OCI-LY7 (cell line): ENCODE measurements at regions not wholly inside any gene's neighbourhood (a gene's known extent, or its start where the extent isn't known, plus 50 kb on each side); places are given as distances from the start of the nearest gene placed in this dataset.
A peak's percentile ranks its signal among the peaks of the same experiment; 100 is the strongest.

Experiments used
- BruUV-seq: library from RNA; stranded (reverse); fragments of 400-500 nt; replicated peaks from 2 replicates; lab custom pipeline; 2021; lab: Mats Ljungman, UMichigan
- CTCF ChIA-PET: fragments of 300-600 bp; sonication (Branson Sonifier 250); formaldehyde crosslinking; loops from one replicate; lab custom pipeline; 2022; ENCODE audit warnings: antibody characterized with exemption; ENCODE audit not compliant: unreplicated experiment; lab: Charles Lee
- POLR2A ChIA-PET: fragments of 300-600 bp; sonication (Branson Sonifier 250); formaldehyde crosslinking; loops from one replicate; lab custom pipeline; 2022; ENCODE audit warnings: antibody characterized with exemption; lab: Charles Lee
- DNase-seq: peaks from one replicate; pipeline ENCODE4 v3.0.0-alpha.2; 2015; ENCODE audit warnings: low spot score
- H2AFZ ChIP-seq: fragments of 200-600 bp; sonication (generic), shearing (Covaris generic); 2 replicates; pipeline ENCODE4 v1.6.1; 2014; ENCODE audit warnings: mild to moderate bottlenecking, antibody characterized with exemption, low read length, moderate library complexity
- H3K27ac ChIP-seq: fragments of 200-600 bp; sonication (generic); 2 replicates; pipeline ENCODE4 v1.5.1; 2014; ENCODE audit warnings: mixed run types, low read depth, mild to moderate bottlenecking, moderate library complexity, low read length, inconsistent platforms; ENCODE audit not compliant: poor library complexity, severe bottlenecking
- H3K36me3 ChIP-seq: fragments of 200-600 bp; sonication (generic); 2 replicates; pipeline ENCODE4 v1.6.1; 2014; ENCODE audit warnings: mild to moderate bottlenecking, antibody characterized with exemption, low read length, moderate library complexity, mixed read lengths; ENCODE audit not compliant: insufficient read depth
- H3K4me1 ChIP-seq: fragments of 200-600 bp; sonication (generic); 2 replicates; pipeline ENCODE4 v1.5.1; 2014; ENCODE audit warnings: mild to moderate bottlenecking, low read length; ENCODE audit not compliant: insufficient read depth, poor library complexity, severe bottlenecking
- H3K4me2 ChIP-seq: fragments of 200-600 bp; sonication (generic); 2 replicates; pipeline ENCODE4 v1.6.1; 2014; ENCODE audit warnings: mild to moderate bottlenecking, low read length
- H3K4me3 ChIP-seq: fragments of 200-600 bp; sonication (generic); 2 replicates; pipeline ENCODE4 v1.5.1; 2014; ENCODE audit warnings: mild to moderate bottlenecking, low read depth, low read length; ENCODE audit not compliant: poor library complexity, severe bottlenecking
- H3K79me2 ChIP-seq: fragments of 200-600 bp; sonication (generic); 2 replicates; pipeline ENCODE4 v1.6.1; 2016; ENCODE audit warnings: low read depth, mild to moderate bottlenecking, low read length, moderate library complexity, mixed read lengths; ENCODE audit not compliant: insufficient read depth
- H3K9me2 ChIP-seq: fragments of 200-600 bp; sonication (generic); 2 replicates; pipeline ENCODE4 v1.6.1; 2016; ENCODE audit warnings: mild to moderate bottlenecking, low read length, mixed read lengths; ENCODE audit not compliant: insufficient read depth
- H3K9me3 ChIP-seq: fragments of 200-600 bp; sonication (generic); 2 replicates; pipeline ENCODE4 v1.6.1; 2014; ENCODE audit warnings: mild to moderate bottlenecking, mixed run types, low read length, mixed read lengths
- H4K20me1 ChIP-seq: fragments of 200-600 bp; sonication (generic); 2 replicates; pipeline ENCODE4 v1.6.1; 2014; ENCODE audit warnings: mild to moderate bottlenecking, antibody characterized with exemption, low read length, moderate library complexity, mixed read lengths; ENCODE audit not compliant: insufficient read depth
- EZH2phosphoT487 ChIP-seq: fragments of 200-600 bp; sonication (generic); IDR thresholded peaks from 2 replicates; pipeline ENCODE4 v1.6.1; 2018; ENCODE audit warnings: low read depth, borderline replicate concordance, mild to moderate bottlenecking, mixed run types, antibody characterized with exemption, low read length, moderate library complexity, mixed read lengths
- intact Hi-C: fragments of 100-400 bp; cut with micrococcal nuclease; formaldehyde crosslinking; loops from one replicate; pipeline ENCODE4 v1.10.0; 2022; ENCODE audit not compliant: unreplicated experiment
- TF ChIP-seq, protein P1 (sequence below): fragments of 200-600 bp; sonication (generic); conservative IDR thresholded peaks from 2 replicates; pipeline ENCODE4 v1.5.1; 2014; ENCODE audit warnings: mild to moderate bottlenecking, antibody characterized with exemption, low read length, moderate library complexity, mixed read lengths

DNA sequence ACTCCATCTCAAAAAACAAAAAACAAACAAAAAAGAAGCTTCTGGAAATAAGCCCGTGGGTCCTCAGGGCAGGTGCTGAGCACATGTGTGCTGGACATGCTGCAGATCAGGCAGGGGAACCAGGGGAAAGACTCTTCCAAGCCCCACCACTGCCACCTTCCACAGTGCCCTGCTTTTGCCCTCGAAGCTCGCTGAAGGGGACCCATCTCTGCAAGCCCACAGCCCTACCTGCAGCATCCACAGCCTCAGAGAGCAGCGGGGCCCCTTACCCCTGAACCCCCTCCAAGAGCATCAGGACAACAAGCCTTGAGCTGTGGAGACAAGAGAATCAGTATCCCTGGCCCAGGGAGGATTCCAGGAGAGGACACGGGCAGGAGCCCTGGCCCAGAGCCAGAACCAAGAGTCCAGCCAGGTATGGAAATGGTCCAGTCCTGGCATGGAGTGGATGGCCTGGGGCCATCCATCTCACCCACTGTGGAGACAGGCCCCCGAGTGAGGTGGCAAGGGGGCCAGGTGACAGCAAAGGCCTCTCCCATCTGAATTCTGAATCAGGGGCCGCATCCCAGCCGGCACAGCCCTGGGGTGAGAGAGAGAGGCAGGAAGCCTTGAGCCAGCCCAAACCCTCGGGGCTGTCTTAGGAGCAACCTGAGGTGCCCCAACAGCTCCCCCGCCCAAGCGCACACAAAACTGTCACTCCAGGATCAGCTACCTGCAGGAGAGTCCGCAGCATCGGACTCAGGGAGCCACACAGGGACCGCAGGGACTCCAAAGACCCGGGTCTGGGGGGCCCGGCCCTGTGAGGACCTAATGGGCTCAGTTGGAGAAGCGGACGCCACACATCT, 51.8 kb upstream of the TPM4 start:
- H4K20me1 ChIP-seq, result no peaks in the 10 kb centered on the region
- no peak overlapping the region for H3K4me3 ChIP-seq
- DNase-seq, result no peak
- H3K36me3 ChIP-seq, result no peaks in the 10 kb centered on the region
- H2AFZ ChIP-seq, result no peak overlapping the region
- BruUV-seq, result no TSS peak
- intact Hi-C loops, result no loop called here
- H3K79me2 ChIP-seq, result no peaks in the 10 kb centered on the region
- H3K9me3 ChIP-seq, result no peaks in the 10 kb centered on the region
- ChIA-PET CTCF (no interaction called here), POLR2A (no interaction called here)
- H3K4me1 ChIP-seq, result no peaks in the 10 kb centered on the region
- TF ChIP-seq, protein P1, sequence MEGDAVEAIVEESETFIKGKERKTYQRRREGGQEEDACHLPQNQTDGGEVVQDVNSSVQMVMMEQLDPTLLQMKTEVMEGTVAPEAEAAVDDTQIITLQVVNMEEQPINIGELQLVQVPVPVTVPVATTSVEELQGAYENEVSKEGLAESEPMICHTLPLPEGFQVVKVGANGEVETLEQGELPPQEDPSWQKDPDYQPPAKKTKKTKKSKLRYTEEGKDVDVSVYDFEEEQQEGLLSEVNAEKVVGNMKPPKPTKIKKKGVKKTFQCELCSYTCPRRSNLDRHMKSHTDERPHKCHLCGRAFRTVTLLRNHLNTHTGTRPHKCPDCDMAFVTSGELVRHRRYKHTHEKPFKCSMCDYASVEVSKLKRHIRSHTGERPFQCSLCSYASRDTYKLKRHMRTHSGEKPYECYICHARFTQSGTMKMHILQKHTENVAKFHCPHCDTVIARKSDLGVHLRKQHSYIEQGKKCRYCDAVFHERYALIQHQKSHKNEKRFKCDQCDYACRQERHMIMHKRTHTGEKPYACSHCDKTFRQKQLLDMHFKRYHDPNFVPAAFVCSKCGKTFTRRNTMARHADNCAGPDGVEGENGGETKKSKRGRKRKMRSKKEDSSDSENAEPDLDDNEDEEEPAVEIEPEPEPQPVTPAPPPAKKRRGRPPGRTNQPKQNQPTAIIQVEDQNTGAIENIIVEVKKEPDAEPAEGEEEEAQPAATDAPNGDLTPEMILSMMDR, result no peak
- no peak for TF ChIP-seq EZH2phosphoT487
- no peak overlapping the region for H3K27ac ChIP-seq
- H3K9me2 ChIP-seq, result no peaks in the 10 kb centered on the region
- no peak overlapping the region for H3K4me2 ChIP-seq

DNA sequence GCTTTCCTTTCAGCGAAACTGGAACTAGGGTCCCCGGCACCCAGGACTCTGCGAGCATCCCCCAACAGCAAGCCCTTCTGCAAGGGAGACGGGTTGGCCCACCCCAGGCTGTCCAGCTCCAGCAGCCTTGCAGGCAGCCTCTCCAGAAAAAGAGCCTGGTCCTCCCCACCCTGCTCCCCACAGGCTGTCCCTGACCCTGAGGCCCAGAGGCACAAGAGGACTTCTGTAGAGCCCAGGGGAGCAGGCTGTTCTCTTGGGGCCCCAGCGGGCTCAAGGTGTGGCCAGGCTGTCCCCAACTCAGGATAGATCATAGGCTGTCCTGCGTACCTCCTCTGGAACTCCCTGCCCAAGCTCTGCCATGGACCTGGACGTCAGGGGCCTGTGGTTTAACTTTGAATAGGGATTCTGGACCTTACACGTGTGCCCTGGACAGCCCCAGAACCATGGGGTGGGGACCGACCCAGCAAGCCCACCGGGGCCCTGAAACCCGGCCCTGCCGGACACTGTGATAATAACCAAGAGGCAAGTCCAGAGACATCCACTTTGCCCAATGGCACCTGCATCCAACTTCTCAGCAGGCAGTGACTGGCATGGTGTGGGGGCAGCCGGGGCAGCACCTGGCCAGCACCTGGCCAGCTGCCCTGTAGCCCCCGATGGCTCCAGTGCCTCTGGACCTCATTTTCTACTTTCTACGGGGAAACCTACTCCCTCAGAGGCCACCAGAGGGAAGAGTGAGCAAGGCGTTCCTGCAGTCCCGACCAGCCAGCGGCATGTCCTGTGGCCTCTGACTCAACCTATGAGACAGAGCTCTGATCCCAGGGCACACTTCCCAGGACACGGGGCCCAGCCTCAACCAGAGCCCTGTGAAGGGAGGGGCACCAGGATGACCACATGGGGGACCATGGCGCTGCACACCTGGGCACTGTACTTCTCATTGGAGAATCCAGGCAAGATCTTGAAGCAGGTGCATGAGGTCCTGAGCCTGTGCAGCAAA, 50.9 kb upstream of the TPM4 start:
- Histone ChIP-seq H3K27ac (no peak overlapping the region), H3K79me2 (no peaks in the 10 kb centered on the region), H3K4me3 (no peak overlapping the region), H3K4me2 (no peak overlapping the region), H4K20me1 (no peaks in the 10 kb centered on the region), H3K36me3 (no peaks in the 10 kb centered on the region), H2AFZ (no peak overlapping the region), H3K4me1 (no peaks in the 10 kb centered on the region), H3K9me2 (no peaks in the 10 kb centered on the region), H3K9me3 (no peaks in the 10 kb centered on the region)
- TF ChIP-seq, protein P1, result peak; percentile 50
- no peak for TF ChIP-seq EZH2phosphoT487
- no TSS peak for BruUV-seq
- POLR2A ChIA-PET, result interaction anchor here (0.6 kb wide), 1 partner anchor 157 kb away, joined by 4 read pairs; no protein-coding TSS in a partner anchor
- peak; percentile 22 for DNase-seq
- intact Hi-C loops, result no loop called here
- CTCF ChIA-PET, result no interaction called here
